GM23338 (cell line): ENCODE measurements at regions not wholly inside any gene's neighbourhood (a gene's known extent, or its start where the extent isn't known, plus 50 kb on each side); places are given as distances from the start of the nearest gene placed in this dataset.

Source experiments
- ATAC-seq: fragments of 200-7000 bp; cut with Tn5 transposase; 3 replicates; pipeline ENCODE4 v1.9.1; 2020
- DNase-seq: peaks from one replicate; pipeline ENCODE4 v3.0.0-alpha.2; 2015; ENCODE audit warnings: low spot score
- H2AFZ ChIP-seq: fragments of 200-600 bp; sonication (generic); 2 replicates; pipeline ENCODE4 v1.8.0; 2016; ENCODE audit warnings: antibody characterized with exemption, mild to moderate bottlenecking, moderate library complexity
- H3F3A ChIP-seq: fragments of 200-600 bp; sonication (generic); replicated peaks from 2 replicates; pipeline ENCODE4 v1.8.0; 2017; ENCODE audit warnings: antibody characterized with exemption, mixed run types, low read depth
- H3K27ac ChIP-seq: fragments of 200-600 bp; sonication (generic); 2 replicates; pipeline ENCODE4 v1.6.1; 2016; ENCODE audit warnings: low read depth
- H3K27me3 ChIP-seq: fragments of 200-600 bp; sonication (generic); 2 replicates; pipeline ENCODE4 v1.8.0; 2016; ENCODE audit warnings: mild to moderate bottlenecking, mixed run types, moderate library complexity; ENCODE audit not compliant: insufficient read depth
- H3K36me3 ChIP-seq: fragments of 200-600 bp; sonication (generic); 2 replicates; pipeline ENCODE4 v1.8.0; 2016; ENCODE audit warnings: mild to moderate bottlenecking; ENCODE audit not compliant: insufficient read depth
- H3K4me1 ChIP-seq: fragments of 200-600 bp; sonication (generic); 2 replicates; pipeline ENCODE4 v1.8.0; 2016; ENCODE audit warnings: mild to moderate bottlenecking, moderate library complexity; ENCODE audit not compliant: insufficient read depth
- H3K4me2 ChIP-seq: fragments of 200-600 bp; sonication (generic); 2 replicates; pipeline ENCODE4 v1.7.1; 2017; ENCODE audit warnings: mixed run types
- H3K4me3 ChIP-seq: fragments of 200-600 bp; sonication (generic); 2 replicates; pipeline ENCODE4 v1.6.1; 2016; ENCODE audit warnings: mixed run types
- H3K79me2 ChIP-seq: fragments of 200-600 bp; sonication (generic); replicated peaks from 2 replicates; pipeline ENCODE4 v1.8.0; 2017; ENCODE audit warnings: mild to moderate bottlenecking; ENCODE audit not compliant: insufficient read depth
- H3K9me2 ChIP-seq: fragments of 200-600 bp; sonication (generic); 2 replicates; pipeline ENCODE4 v1.8.0; 2017; ENCODE audit not compliant: insufficient read depth
- H4K20me1 ChIP-seq: fragments of 200-600 bp; sonication (generic); replicated peaks from 2 replicates; pipeline ENCODE4 v1.8.0; 2017; ENCODE audit warnings: mild to moderate bottlenecking; ENCODE audit not compliant: insufficient read depth
- H3K27ac Mint-ChIP-seq: 2 replicates; pipeline ENCODE4 v1.8.0; 2020; ENCODE audit warnings: inconsistent platforms, mild to moderate bottlenecking, moderate library complexity, mixed read lengths
- H3K27me3 Mint-ChIP-seq: 3 replicates; pipeline ENCODE4 v1.8.0; 2022; ENCODE audit warnings: low read depth, mild to moderate bottlenecking, moderate library complexity, mixed read lengths, inconsistent platforms; ENCODE audit not compliant: insufficient read depth, poor library complexity
- H3K36me3 Mint-ChIP-seq: 3 replicates; pipeline ENCODE4 v1.8.0; 2021; ENCODE audit warnings: low read depth, mild to moderate bottlenecking, inconsistent platforms, moderate library complexity, mixed read lengths
- H3K4me1 Mint-ChIP-seq: 3 replicates; pipeline ENCODE4 v1.8.0; 2020; ENCODE audit warnings: mild to moderate bottlenecking, inconsistent platforms, mixed read lengths
- H3K4me3 Mint-ChIP-seq: 3 replicates; pipeline ENCODE4 v1.8.0; 2021; ENCODE audit warnings: moderate library complexity, mild to moderate bottlenecking, inconsistent platforms, mixed read lengths
- H3K9me3 Mint-ChIP-seq: 3 replicates; pipeline ENCODE4 v1.8.0; 2020; ENCODE audit warnings: moderate library complexity, mild to moderate bottlenecking, inconsistent platforms, mixed read lengths
- EZH2 ChIP-seq: fragments of 200-600 bp; sonication (generic); IDR thresholded peaks from one replicate; pipeline ENCODE4 v1.8.0; 2017; ENCODE audit warnings: antibody characterized with exemption, mild to moderate bottlenecking, low read depth; ENCODE audit not compliant: unreplicated experiment
- EZH2phosphoT487 ChIP-seq: fragments of 200-600 bp; sonication (generic); IDR thresholded peaks from one replicate; pipeline ENCODE4 v1.8.1; 2018; ENCODE audit warnings: antibody characterized with exemption; ENCODE audit not compliant: unreplicated experiment
- ZNF462 ChIP-seq: fragments of 250-450 bp; sonication (Bioruptor Pico); IDR thresholded peaks from 2 replicates; pipeline ENCODE4 v1.5.0; 2020; ENCODE audit warnings: mild to moderate bottlenecking, moderate library complexity
- TF ChIP-seq, protein P1 (sequence below): IDR thresholded peaks from 2 replicates; pipeline ENCODE4 v1.6.1; 2016; ENCODE audit warnings: antibody characterized with exemption
- TF ChIP-seq, protein P2 (sequence below), 2 experiments: fragments of 200-600 bp in 1 of 2; sonication (generic) in 1 of 2; conservative IDR thresholded peaks; 2 replicates each; pipeline versions ENCODE4 v1.5.1 to v1.6.1; 2016 to 2017; ENCODE audit warnings: antibody characterized with exemption in 2 of 2, low read depth in 2 of 2, mild to moderate bottlenecking in 2 of 2, moderate library complexity in 1 of 2

- 0 out of 2 replicates have a peak, but pooled peaks cover 3% of the 10 kb centered on the region for H3K9me2 ChIP-seq
- H3K36me3 ChIP-seq, result no peaks in the 10 kb centered on the region
- H3K4me2 ChIP-seq, result no peak overlapping the region
- H3K79me2 ChIP-seq, result no peaks in the 10 kb centered on the region
- Mint-ChIP-seq H3K4me1 (no peaks in the 10 kb centered on the region; the same call in 2 of the 3 replicates), H3K36me3 (no peaks in the 10 kb centered on the region), H3K9me3 (no peaks in the 10 kb centered on the region), H3K27ac (no peak overlapping the region), H3K4me3 (no peak overlapping the region), H3K27me3 (peaks cover 2% of the 10 kb centered on the region)
- H3K27me3 ChIP-seq, result no peaks in the 10 kb centered on the region
- H3F3A ChIP-seq, result no peaks in the 10 kb centered on the region
- H3K27ac ChIP-seq, result no peak overlapping the region
- no peak overlapping the region for H2AFZ ChIP-seq
- no peaks in the 10 kb centered on the region for H3K4me1 ChIP-seq
- ATAC-seq (no peak), DNase-seq (no peak)
- H3K4me3 ChIP-seq, result no peak overlapping the region
- no peaks in the 10 kb centered on the region for H4K20me1 ChIP-seq
- TF ChIP-seq, protein P1, sequence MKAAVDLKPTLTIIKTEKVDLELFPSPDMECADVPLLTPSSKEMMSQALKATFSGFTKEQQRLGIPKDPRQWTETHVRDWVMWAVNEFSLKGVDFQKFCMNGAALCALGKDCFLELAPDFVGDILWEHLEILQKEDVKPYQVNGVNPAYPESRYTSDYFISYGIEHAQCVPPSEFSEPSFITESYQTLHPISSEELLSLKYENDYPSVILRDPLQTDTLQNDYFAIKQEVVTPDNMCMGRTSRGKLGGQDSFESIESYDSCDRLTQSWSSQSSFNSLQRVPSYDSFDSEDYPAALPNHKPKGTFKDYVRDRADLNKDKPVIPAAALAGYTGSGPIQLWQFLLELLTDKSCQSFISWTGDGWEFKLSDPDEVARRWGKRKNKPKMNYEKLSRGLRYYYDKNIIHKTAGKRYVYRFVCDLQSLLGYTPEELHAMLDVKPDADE, result no peak
- TF ChIP-seq, protein P2, sequence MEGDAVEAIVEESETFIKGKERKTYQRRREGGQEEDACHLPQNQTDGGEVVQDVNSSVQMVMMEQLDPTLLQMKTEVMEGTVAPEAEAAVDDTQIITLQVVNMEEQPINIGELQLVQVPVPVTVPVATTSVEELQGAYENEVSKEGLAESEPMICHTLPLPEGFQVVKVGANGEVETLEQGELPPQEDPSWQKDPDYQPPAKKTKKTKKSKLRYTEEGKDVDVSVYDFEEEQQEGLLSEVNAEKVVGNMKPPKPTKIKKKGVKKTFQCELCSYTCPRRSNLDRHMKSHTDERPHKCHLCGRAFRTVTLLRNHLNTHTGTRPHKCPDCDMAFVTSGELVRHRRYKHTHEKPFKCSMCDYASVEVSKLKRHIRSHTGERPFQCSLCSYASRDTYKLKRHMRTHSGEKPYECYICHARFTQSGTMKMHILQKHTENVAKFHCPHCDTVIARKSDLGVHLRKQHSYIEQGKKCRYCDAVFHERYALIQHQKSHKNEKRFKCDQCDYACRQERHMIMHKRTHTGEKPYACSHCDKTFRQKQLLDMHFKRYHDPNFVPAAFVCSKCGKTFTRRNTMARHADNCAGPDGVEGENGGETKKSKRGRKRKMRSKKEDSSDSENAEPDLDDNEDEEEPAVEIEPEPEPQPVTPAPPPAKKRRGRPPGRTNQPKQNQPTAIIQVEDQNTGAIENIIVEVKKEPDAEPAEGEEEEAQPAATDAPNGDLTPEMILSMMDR (conservative IDR thresholded peaks at IDR 0.05; ENCODE audit: low read depth in 2 of 2), result no peak
- TF ChIP-seq EZH2 (no peak), EZH2phosphoT487 (no peak), ZNF462 (CRISPR knock-in tag) (no peak)
Observed at GRCh38 chr3:163626753-163627152, 1451.5 kb downstream of the SI start.
